SK-N-MC (cell line): ENCODE measurements at regions not wholly inside any gene's neighbourhood (a gene's known extent, or its start where the extent isn't known, plus 50 kb on each side); places are given as distances from the start of the nearest gene placed in this dataset.

Experiments
- EZH2 ChIP-seq: fragments of 200-600 bp; sonication (generic); IDR thresholded peaks from one replicate; pipeline ENCODE4 v1.6.1; 2017; ENCODE audit warnings: antibody characterized with exemption
- POLR2AphosphoS5 ChIP-seq: IDR thresholded peaks from 2 replicates; pipeline ENCODE4 v1.6.1; 2012; ENCODE audit warnings: mild to moderate bottlenecking, low read depth, low read length, borderline replicate concordance

GRCh38 chr2:41668529-41668928 lies 379.3 kb upstream of the PKDCC start:
- no peak for TF ChIP-seq POLR2AphosphoS5
- TF ChIP-seq EZH2 = no peak
